ENCODE measurements at regions not wholly inside any gene's neighbourhood (a gene's known extent, or its start where the extent isn't known, plus 50 kb on each side); places are given as distances from the start of the nearest gene placed in this dataset.
"Not testable (repeated sequence)": the region's sequence is repeated elsewhere in the genome, so short reads cannot be mapped to it uniquely, and the experiment has no call there.

GRCh38 chr20:56730003-56730402 lies 100.9 kb downstream of the TFAP2C start:
- no peak for DNase-seq

GRCh38 chr20:56730996-56731395 lies 101.9 kb downstream of the TFAP2C start:
- DNase-seq: no peak

DNA sequence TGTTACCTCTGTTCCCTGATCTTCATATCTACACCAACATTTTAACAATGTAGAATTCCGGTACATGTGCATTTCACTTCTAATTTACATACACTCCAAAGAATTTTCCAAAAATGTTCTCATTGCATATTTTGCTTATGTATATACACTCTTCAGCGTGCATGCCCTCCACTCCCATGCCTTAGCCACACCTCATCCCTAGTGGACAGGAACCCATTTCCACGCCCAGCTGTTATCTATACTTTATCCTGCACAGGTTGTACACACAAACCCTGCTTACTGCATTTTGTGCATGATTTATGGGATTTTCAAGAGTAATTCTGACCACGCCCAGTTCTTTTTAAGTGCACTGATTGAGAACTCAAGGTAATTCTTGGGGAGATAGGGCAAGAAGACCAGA lies 102.4 kb downstream of the TFAP2C start:
- DNase-seq: peak in 1 of 3 experiments; percentile 47

DNA sequence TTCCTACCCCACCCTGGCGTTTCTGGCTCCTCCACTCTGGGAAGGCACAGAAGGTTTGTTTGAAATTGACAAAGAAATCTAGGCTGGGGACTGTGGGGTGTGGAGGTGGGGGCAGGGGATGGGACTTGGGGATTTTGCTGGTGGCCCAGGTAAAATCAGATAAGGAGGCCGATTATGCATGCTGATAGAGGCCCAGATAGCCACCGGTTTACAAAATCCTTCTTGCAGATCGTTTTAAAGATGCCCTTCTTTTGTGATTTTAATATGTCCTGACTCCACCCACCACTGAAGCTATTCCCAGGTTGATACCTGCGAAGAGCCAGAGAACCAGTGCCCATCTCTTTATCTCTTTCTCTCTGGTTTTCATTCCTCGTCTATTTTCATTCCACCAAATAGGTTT lies 104.9 kb downstream of the TFAP2C start:
- DNase-seq: no peak

- DNase-seq: no peak
Measured at GRCh38 chr20:56735084-56735642, 106.1 kb downstream of the TFAP2C start.

GRCh38 chr20:56736285-56736857 lies 107.3 kb downstream of the TFAP2C start:
- DNase-seq: no peak

- DNase-seq: not testable (repeated sequence)
Measured at GRCh38 chr20:56744325-56744821, 115.3 kb downstream of the TFAP2C start.

DNA sequence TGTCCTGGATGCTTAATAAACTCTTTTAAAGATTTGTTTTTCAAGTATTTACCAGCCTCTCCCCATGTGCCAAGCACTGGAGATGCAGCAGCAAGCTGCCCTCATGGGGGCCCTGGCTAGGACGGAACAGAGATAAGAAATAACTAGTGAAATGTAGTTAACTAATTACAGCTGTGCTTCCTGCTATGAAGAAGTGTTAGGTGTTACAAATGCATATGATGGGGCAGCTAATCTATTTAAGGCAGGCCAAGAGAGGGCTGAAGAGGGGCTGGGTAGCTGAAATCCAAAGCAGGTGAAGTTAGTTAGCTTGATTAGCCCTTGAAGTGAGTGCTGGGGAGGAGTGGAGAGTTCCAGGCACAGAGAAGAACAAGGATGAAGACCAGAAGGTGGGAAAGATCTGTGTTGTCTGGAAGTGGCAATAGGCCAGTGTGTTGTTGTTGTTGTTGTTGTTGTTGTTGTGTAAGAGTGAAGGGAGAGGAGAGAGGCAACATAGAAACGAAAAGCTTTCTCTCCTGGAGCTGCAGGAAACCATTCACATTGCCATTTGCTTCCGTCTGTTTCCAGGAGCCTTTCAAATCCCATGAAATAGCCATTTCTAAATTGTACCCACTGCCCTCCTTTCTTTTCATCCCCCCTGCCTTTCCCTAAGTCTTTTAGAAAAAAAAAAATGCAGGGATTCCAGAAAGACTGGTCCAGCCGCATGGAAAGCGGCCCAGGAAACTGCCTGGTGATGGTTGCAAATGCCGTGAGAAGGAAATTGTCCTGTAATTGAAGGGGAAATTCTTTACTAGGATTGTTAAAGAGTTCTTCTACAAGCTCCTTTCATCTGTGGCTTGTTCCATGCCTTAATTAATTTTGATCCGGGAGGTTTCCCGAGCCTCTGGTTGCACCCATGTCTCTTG lies 119.6 kb downstream of the TFAP2C start:
- DNase-seq: no peak

GRCh38 chr20:56750430-56750829 lies 121.3 kb downstream of the TFAP2C start:
- DNase-seq: no peak

GRCh38 chr20:56752274-56752673 lies 123.2 kb downstream of the TFAP2C start:
- no peak for DNase-seq

DNA sequence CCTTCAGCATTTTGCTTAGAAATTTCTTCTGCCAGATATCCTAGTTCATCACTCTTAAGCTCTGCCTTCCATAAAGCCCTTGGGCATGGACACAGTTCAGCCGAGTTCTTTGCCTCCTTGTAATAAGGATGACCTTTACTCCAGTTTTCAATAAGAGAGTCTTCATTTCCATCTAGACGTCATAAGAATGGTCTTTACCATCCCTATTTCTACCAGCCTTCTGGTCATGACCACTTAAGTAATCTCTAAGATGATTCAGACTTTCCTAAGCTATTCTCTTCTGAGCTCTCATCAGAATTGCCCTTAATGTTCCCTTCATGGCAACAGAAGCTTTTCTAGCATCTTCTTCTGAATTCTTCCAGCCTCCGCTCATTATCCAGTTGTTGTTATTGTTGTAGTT lies 126.1 kb downstream of the TFAP2C start:
- no peak for DNase-seq

DNA sequence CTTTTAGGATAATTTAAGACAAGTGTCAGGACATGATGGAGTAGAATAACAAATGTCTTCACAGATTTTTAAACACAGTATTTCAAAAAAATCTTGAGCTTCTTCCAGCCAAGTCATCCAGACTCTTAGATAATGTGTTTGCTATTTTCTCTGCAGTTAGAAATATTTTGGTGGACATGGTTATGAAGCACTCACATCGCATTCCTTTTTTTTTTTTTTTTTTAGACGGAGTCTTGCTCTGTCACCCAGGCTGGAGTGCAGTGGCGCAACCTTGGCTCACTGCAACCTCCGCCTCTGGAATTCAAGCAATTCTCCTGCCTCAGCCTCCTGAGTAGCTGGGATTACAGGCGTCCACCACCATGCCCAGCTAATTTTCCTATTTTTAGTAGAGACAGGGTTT lies 127.6 kb downstream of the TFAP2C start:
- not testable (repeated sequence) for DNase-seq

DNA sequence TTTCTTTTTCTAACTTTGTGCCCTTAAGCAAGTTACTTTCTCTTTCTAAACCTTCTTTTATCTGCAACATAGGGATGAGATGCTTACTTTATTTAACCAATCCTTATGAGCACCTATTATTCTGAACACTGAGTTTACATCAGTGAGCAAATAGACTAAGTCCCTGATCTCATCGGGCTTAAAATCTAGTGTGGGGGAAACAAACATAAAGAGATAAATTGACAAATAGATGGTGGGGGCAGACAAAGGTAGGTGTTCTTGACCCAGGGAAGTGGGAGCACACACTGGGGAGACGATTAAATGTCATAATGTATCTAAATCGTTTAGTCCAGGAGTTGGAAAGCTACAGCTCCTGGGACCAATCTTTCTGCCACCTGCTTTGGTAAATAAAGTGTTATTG lies 129.6 kb downstream of the TFAP2C start:
- no peak for DNase-seq

- no peak for DNase-seq
Measured at GRCh38 chr20:56759741-56760278, 130.7 kb downstream of the TFAP2C start.

GRCh38 chr20:56760610-56761009 lies 131.5 kb downstream of the TFAP2C start:
- DNase-seq: no peak

DNA sequence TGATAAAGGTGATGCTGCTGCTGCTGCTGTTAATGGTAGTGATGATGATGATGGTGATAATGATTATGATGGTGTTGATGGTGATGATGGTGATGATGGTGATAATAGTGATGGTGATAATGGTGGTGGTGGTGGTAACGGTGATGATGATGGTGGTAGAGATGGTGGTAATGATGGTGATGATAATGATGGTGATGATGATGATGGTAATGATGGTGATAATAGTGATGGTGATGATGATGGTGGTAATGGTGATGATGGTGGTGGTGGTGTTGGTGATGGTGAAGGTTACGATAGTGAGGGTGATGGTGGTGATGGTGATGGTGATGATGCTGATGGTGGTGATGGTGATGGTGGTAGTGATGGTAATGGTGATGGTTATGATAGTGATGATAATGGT lies 132.3 kb downstream of the TFAP2C start:
- no peak for DNase-seq

GRCh38 chr20:56762401-56762800 lies 133.3 kb downstream of the TFAP2C start:
- no peak for DNase-seq

- DNase-seq: no peak
Measured at GRCh38 chr20:56762829-56763228, 133.7 kb downstream of the TFAP2C start.

- no peak for DNase-seq
Measured at GRCh38 chr20:56764671-56765070, 135.6 kb downstream of the TFAP2C start.

DNA sequence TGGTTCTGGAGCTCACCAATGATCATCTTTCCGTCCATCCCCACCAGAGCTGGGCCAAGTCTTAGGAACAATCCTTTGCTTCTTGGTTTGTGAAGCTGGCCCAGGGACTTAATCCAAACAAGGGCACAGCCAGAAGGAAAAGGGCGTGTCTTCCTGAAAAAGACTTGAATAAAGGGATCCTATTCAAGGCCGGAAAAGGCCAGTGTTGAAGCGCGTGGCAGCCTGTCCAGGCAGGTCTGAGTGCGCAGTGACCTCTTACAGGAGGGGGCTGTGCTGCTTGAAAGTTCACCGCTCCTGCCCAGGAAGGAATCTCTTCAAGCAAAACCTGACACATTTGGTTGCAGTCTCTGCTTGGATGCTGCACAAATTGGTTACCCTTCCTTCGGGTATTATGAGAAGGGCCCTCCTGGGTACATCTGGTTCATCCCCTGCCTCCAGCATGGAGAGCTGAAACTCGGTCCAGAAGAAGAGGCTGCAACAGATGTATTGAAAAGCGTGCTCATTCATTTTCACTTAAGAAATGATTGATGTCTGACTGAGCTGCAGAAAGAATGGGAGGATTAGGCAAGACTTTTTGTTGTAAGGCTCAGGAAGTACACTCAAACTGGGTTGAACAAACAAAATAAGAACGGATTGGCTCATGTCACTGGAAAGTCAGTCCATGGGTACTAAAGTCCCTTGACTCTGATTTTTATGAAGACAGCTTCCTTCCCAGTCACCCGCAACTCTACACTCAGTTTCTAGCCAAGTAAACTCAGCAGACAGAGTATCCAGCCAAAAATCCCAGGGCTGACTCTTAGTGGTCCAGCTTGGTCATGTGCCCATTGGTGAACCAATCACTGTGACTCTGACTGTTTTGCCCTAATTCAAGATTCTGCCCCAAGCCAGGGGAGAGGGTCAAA lies 136.3 kb downstream of the TFAP2C start:
- DNase-seq: no peak

GRCh38 chr20:56766528-56766927 lies 137.4 kb downstream of the TFAP2C start:
- no peak for DNase-seq

- DNase-seq: no peak
Measured at GRCh38 chr20:56769921-56770600, 141.0 kb downstream of the TFAP2C start.
